Heart left ventricle (tissue), 13 donors: ENCODE measurements at regions not wholly inside any gene's neighbourhood (a gene's known extent, or its start where the extent isn't known, plus 50 kb on each side); places are given as distances from the start of the nearest gene placed in this dataset.

ENCODE experiments used
- POLR2A ChIP-seq, 2 donors: fragments of 450-650 bp; IDR thresholded peaks; one replicate each; pipeline ENCODE4 v1.6.1; 2017; ENCODE audit warnings: antibody characterized with exemption in 2 of 2, mild to moderate bottlenecking in 2 of 2, moderate library complexity in 2 of 2
- TF ChIP-seq, protein P1 (sequence below), 12 donors: fragments of 200-600 bp; sonication (generic) in 4 of 12; IDR thresholded peaks; one replicate each; pipeline versions ENCODE4 v1.5.0 to v1.8.0; 2018 to 2022; ENCODE audit warnings: antibody characterized with exemption in 12 of 12, mild to moderate bottlenecking in 5 of 12
- donor health status: ischemic (EF 13 %, LVEDD 7.1; RV severe dilation, severe dysfunction).
- donor health status: DM: no; HTN: yes; CAD: no.
- donor health status: DM: no; HTN: no; CAD: no.
- donor health status: ischemic (EF 25% LVEDD 6.9; RV normal size, moderate dysfunction).
- donor health status: ischemic (EF 25% LVEDD 5.7; RV mildly dilated, moderate dysfunction).
- donor health status: ischemic (EF 35%, LVEDD 5.7; RV mildly dilated, moderate dysfunction).
- donor health status: nonischemic (EF 11% LVEDD 7.7; RV severe dilation, severe dysfunction).
- donor health status: DM: yes; HTN: yes; CAD: no.
- donor health status: PGD.
- donor health status: ischemic (EF 29% LVEDD 5.4; RV normal size, mild dysfunction).
- donor health status: nonischemic (EF 23%, LVEDD 6.1; RV moderate dilation, normal function).

DNA sequence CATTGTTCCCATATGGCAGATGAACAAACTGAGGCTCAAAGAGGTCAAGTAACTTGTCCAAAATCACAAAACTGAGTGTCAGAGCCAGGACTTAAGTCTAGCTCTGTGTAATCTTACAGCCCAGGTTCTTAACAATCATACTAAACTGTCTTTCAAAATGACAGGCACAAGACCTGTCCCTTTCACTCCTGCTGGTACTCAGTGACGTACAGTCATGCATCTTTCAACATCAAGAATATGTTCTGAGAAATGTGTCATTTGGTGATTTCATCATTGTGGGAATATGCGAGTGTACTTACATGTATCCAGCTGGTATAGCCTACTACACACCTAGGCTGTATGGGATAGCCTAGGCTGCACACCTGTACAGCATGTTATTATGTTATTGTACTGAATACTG lies 646.8 kb upstream of the WWC1 start:
- no peak for TF ChIP-seq POLR2A (IDR thresholded peaks at IDR 0.05)
- TF ChIP-seq, protein P1, sequence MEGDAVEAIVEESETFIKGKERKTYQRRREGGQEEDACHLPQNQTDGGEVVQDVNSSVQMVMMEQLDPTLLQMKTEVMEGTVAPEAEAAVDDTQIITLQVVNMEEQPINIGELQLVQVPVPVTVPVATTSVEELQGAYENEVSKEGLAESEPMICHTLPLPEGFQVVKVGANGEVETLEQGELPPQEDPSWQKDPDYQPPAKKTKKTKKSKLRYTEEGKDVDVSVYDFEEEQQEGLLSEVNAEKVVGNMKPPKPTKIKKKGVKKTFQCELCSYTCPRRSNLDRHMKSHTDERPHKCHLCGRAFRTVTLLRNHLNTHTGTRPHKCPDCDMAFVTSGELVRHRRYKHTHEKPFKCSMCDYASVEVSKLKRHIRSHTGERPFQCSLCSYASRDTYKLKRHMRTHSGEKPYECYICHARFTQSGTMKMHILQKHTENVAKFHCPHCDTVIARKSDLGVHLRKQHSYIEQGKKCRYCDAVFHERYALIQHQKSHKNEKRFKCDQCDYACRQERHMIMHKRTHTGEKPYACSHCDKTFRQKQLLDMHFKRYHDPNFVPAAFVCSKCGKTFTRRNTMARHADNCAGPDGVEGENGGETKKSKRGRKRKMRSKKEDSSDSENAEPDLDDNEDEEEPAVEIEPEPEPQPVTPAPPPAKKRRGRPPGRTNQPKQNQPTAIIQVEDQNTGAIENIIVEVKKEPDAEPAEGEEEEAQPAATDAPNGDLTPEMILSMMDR (IDR thresholded peaks at IDR 0.05) = no peak
